ENCODE measurements at regions not wholly inside any gene's neighbourhood (a gene's known extent, or its start where the extent isn't known, plus 50 kb on each side); places are given as distances from the start of the nearest gene placed in this dataset.

DNA sequence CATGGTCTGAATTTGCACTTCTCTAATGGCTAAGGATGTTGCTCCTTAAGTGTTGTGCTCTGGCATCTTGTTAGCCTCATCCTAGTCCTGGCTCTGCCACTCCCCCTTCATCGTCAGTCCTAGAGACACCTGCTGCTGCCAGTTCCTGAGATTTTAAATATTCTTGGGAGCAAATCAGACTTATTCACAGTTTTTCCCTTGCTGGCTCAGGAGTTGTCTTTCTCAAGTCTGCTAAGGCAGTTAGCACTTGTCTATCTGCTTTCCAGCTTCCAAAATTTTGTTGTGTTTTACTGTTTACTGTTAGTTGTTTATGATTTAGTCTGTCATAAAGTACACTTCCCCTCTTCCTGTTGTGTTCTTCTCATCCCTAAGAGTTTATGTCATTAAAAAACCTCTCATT, 201.0 kb downstream of the KIF26A start:
- H3K36me3 ChIP-seq (ENCODE audit: insufficient read depth, low read length) = no peaks in the 10 kb centered on the region

GRCh38 chr14:104339829-104340228, 201.4 kb downstream of the KIF26A start:
- Histone ChIP-seq H3K27me3 (ENCODE audit: insufficient read depth, low read depth, low read length) (no peaks in the 10 kb centered on the region), H4K20me1 (ENCODE audit: insufficient read depth) (no peaks in the 10 kb centered on the region), H3K4me3 (ENCODE audit: low read length) (no peak overlapping the region), H3K9me3 (ENCODE audit: low read length) (no peaks in the 10 kb centered on the region), H3K36me3 (ENCODE audit: insufficient read depth, low read length) (no peaks in the 10 kb centered on the region), H3K27ac (ENCODE audit: low read length) (no peak overlapping the region), H3F3A (ENCODE audit: insufficient read depth, low read length, poor library complexity, severe bottlenecking) (no peaks in the 10 kb centered on the region), H3K9ac (ENCODE audit: low read length) (no peak overlapping the region), H3K9me2 (ENCODE audit: insufficient read depth, low read length) (no peaks in the 10 kb centered on the region), H2AFZ (ENCODE audit: low read depth, low read length) (no peak overlapping the region), H3K79me2 (replicated peaks; ENCODE audit: insufficient read depth, low read length) (no peaks in the 10 kb centered on the region), H3K4me2 (ENCODE audit: low read length) (no peak overlapping the region)
- TF ChIP-seq SMC3 (conservative IDR thresholded peaks at IDR 0.05; ENCODE audit: poor library complexity) (no peak), CTCF (IDR thresholded peaks at IDR 0.05; ENCODE audit: poor library complexity, severe bottlenecking) (no peak), EP300 (conservative IDR thresholded peaks at IDR 0.05; ENCODE audit: poor library complexity, severe bottlenecking) (no peak), RAD21 (conservative IDR thresholded peaks at IDR 0.05) (no peak), MXI1 (conservative IDR thresholded peaks at IDR 0.05; ENCODE audit: poor library complexity, severe bottlenecking) (no peak), TAF1 (IDR thresholded peaks at IDR 0.05; ENCODE audit: low read depth) (no peak), POLR2AphosphoS5 (IDR thresholded peaks at IDR 0.05) (no peak), EZH2 (IDR thresholded peaks at IDR 0.05; ENCODE audit: borderline replicate concordance, insufficient read depth, low read length, poor library complexity, severe bottlenecking) (no peak)
- TF ChIP-seq, protein P1, sequence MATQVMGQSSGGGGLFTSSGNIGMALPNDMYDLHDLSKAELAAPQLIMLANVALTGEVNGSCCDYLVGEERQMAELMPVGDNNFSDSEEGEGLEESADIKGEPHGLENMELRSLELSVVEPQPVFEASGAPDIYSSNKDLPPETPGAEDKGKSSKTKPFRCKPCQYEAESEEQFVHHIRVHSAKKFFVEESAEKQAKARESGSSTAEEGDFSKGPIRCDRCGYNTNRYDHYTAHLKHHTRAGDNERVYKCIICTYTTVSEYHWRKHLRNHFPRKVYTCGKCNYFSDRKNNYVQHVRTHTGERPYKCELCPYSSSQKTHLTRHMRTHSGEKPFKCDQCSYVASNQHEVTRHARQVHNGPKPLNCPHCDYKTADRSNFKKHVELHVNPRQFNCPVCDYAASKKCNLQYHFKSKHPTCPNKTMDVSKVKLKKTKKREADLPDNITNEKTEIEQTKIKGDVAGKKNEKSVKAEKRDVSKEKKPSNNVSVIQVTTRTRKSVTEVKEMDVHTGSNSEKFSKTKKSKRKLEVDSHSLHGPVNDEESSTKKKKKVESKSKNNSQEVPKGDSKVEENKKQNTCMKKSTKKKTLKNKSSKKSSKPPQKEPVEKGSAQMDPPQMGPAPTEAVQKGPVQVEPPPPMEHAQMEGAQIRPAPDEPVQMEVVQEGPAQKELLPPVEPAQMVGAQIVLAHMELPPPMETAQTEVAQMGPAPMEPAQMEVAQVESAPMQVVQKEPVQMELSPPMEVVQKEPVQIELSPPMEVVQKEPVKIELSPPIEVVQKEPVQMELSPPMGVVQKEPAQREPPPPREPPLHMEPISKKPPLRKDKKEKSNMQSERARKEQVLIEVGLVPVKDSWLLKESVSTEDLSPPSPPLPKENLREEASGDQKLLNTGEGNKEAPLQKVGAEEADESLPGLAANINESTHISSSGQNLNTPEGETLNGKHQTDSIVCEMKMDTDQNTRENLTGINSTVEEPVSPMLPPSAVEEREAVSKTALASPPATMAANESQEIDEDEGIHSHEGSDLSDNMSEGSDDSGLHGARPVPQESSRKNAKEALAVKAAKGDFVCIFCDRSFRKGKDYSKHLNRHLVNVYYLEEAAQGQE (IDR thresholded peaks at IDR 0.05; ENCODE audit: borderline replicate concordance) = no peak

More for the DNA sequence above, 201.0 kb downstream of the KIF26A start:
- Histone ChIP-seq H3K4me3 (ENCODE audit: low read length) (no peak overlapping the region), H3K9me3 (ENCODE audit: low read length) (no peaks in the 10 kb centered on the region), H3K27ac (ENCODE audit: low read length) (no peak overlapping the region), H4K20me1 (ENCODE audit: insufficient read depth) (no peaks in the 10 kb centered on the region), H2AFZ (ENCODE audit: low read depth, low read length) (no peak overlapping the region), H3K9ac (ENCODE audit: low read length) (no peak overlapping the region), H3K79me2 (replicated peaks; ENCODE audit: insufficient read depth, low read length) (no peaks in the 10 kb centered on the region), H3F3A (ENCODE audit: insufficient read depth, low read length, poor library complexity, severe bottlenecking) (no peaks in the 10 kb centered on the region), H3K27me3 (ENCODE audit: insufficient read depth, low read depth, low read length) (no peaks in the 10 kb centered on the region), H3K4me2 (ENCODE audit: low read length) (no peak overlapping the region), H3K9me2 (ENCODE audit: insufficient read depth, low read length) (no peaks in the 10 kb centered on the region)
- no peak for TF ChIP-seq CTCF (IDR thresholded peaks at IDR 0.05; ENCODE audit: poor library complexity, severe bottlenecking)
